Stimulated activated CD4-positive, alpha-beta T cell treated with anti-CD3 and anti-CD28 coated beads, Interleukin-4, amount 100 ng/mL, for 1 hour (primary cell): ENCODE measurements at regions not wholly inside any gene's neighbourhood (a gene's known extent, or its start where the extent isn't known, plus 50 kb on each side); places are given as distances from the start of the nearest gene placed in this dataset.
"Not testable (repeated sequence)": the region's sequence is repeated elsewhere in the genome, so short reads cannot be mapped to it uniquely, and the experiment has no call there.

ENCODE experiments used
- DNase-seq: peaks from one replicate; pipeline ENCODE4 v3.0.0-alpha.2; 2020

DNA sequence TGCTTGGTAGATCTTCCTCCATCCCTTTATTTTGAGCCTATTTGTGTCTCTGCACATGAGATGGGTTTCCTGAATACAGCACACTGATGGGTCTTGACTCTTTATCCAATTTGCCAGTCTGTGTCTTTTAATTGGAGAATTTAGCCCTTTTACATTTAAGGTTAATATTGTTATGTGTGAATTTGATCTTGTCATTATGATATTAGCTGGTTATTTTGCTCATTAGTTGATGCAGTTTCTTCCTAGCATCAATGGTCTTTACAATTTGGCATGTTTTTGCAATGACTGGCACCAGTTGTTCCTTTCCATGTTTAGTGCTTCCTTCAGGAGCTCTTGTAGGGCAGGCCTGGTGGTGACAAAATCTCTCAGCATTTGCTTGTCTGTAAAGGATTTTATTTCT is 72.4 kb downstream of the HNRNPD start:
- not testable (repeated sequence) for DNase-seq

DNA sequence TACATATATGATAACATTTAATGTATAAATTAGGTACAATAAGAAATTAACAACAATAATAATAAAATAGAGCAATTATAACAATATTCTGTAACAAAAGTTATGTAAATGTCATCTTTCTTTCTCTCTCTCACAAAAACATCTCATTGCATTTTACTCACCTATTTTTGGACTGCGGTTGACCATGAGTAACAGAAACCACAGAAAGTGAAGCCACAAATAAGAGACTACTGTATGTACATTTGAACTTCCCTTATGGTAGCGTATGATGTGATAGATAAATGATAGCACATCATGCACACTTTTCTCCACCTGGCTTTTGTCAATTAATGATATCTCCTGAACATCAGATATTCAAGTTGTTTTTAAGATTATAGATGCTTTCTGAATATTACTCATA is 80.5 kb downstream of the HNRNPD start:
- DNase-seq = no peak

DNA sequence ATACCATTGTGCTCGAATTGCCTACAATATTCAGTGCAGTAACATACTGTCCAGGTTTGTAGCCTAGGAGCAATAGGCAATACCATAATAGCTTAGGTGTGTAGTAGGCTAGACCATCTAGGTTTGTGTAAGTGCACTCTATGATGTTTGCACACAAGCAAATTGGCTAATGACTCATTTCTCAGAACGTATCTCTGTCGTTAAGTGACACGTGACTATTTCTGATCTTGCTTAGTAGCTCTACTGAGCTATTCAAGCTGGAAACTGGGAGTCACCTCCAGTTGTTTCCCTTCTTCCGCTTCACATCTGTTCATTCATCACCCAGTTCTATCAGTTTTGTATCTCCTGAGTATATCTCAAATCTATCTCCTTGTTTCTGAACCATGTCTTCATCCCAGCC is 86.1 kb downstream of the HNRNPD start:
- no peak for DNase-seq

DNA sequence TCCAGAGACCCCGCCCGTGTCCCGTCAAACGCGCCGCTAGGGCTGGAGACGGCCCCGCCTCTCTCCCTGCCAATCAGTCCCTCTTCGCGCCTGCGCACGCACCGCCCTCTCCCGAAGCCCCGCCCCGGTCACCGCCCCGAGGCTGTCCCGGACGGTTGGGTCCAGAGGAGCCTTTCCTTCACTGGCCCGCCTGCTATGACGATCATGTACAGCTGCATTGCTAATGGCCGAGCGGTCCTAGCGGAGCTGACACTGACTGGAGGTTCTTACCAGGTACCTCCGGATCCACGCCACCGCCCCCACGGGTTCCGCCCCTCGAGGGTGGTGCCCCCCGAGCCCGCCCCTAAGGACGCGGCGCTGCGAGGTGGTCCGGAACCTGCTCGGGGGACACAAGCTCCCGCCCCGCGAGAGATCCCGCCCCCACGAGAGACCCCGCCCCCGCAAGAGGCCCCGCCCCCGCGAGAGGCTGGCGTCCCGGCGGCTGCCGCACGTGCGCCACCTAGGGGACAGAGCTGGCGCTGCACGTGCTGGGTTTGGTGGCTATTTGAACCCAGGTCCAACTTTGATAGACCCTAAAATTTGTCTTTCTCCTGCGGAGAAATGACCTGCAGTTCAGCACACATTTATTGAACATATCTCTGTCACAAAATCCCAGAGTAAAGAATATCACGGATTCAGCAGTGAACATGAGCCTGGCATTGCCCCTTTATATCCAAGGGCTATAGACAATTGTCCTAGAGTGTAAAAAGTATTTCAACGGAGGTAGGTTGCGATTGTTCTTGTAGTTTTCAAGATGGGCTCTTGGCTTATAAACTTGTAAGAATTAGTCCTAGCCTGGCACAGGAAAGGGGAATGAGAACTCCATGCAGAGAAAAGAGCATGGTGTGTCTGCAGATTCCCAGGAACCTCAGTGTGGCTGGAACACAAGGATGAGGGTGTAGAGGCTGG is 88.7 kb downstream of the HNRNPD start:
- peak; percentile 99 for DNase-seq

DNA sequence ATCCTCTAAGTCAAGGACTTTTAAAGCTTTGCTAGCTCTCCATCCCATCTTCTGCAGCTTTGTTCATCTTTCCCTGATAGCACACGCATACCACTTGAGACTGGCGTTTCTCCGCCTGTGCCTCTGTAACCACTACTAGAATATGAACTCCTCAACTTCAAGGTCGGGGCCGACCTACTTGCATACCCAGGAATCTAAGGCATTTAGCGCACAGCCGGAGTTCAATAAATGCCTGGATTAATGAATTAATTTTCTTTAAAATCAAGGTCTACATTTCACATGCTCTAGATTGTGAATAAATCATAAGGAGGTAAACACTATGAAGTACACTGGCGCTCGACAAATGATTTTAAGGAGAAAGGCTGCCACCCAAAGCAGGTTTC is 89.3 kb downstream of the HNRNPD start:
- no peak for DNase-seq

DNA sequence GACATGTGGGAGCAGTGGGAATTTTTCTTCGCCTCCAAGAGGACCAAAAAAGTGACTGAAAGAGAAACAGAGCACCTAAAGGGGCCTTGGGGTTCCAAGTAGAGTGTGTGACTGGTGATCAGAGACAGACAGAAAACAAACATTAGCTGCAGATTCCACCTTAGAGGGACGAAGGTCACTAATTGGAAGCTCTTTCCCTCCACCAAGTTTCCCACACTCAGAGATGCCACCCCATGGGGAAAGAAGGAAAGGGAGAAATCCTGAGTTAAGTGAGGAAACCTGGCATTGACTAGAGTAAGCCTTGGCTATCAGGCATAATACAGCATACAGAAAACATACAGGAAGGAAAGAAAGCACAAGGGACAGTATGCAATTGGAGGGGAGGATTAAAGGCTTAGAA is 90.9 kb downstream of the HNRNPD start:
- DNase-seq = no peak

DNA sequence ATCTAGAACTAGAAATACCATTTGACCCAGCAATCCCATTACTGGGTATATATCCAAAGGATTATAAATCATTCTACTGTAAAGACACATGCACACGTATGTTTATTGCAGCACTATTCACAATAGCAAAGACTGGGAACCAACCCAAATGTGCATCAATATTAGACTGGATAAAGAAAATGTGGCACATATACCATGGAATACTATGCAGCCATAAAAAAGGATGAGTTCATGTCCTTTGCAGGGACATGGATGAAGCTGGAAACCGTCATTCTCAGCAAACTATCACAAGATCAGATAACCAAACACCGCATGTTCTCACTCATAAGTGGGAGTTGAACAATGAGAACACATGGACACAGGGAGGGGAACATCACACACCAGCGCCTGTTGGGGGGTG is 94.2 kb downstream of the HNRNPD start:
- DNase-seq = not testable (repeated sequence)

DNA sequence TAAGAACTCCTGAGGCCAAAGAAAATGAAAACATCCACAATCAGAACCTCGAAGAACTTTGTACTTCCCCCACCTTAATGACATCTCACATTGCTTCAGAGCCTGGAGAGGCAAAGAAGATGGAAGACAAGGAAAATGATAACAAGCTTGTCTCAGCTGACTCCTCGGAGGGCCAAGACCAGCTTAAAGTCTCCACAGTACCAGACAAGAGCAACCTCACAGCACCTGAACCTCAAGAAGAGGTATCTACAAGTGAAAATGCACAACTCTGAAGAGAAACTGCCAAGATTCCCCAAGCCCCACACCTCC is 97.5 kb downstream of the HNRNPD start:
- DNase-seq = no peak

DNA sequence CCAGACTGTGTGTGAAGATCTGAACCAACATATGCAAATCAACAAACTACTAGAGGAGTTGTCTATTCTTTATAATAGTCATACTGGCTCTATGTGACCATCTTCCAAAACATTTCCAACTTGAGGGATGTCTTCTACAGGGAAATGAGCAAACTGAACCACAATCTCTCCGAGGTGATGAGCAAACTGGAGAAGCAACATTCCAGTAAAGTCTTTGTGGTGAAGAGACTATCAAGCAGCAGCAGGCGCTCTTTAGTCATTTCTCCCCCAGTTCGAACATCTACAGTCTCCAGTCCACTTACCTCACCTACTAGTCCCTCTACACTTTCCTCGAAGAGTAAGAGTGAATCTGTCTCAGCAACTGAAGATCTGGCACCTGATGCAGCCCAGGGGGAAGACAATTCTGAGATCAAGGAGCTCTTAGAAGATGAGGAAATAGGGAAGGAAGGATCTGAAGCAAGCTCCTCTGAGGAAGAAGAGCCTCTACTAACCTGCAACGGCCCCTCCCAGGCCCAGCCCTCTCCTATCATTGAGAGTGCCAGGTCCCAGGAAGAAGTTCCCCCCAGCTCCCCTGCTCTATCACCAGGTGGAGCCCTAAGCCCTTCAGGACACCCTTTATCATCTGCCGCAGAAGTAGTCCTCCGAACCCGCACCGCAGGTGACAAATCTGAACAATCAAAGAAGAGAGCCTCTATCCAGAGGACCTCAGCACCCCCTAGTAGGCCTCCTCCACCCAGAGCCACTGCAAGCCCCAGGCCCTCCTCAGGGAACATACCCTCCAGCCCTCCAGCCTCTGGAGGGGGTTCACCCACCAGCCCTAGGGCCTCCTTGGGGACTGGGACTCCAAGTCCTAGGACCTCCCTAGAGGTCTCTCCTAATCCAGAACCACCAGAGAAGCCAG is 98.1 kb downstream of the HNRNPD start:
- DNase-seq = no peak

DNA sequence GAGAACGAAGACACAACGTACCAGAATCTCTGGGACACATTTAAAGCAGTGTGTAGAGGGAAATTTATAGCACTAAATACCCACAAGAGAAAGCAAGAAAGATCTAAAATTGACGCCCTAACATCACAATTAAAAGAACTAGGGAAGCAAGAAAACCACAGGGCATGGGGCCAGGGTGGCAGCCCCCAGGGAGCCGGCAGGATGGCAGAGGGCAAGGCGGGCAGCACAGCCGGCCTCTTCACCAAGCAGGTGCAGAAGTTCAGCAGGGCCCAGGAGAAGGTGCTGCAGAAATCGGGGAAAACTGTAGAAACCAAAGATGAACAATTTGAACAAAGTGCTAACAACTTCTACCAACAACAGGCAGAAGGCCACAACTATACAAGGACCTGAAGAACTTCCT is 99.1 kb downstream of the HNRNPD start:
- DNase-seq = not testable (repeated sequence)

DNA sequence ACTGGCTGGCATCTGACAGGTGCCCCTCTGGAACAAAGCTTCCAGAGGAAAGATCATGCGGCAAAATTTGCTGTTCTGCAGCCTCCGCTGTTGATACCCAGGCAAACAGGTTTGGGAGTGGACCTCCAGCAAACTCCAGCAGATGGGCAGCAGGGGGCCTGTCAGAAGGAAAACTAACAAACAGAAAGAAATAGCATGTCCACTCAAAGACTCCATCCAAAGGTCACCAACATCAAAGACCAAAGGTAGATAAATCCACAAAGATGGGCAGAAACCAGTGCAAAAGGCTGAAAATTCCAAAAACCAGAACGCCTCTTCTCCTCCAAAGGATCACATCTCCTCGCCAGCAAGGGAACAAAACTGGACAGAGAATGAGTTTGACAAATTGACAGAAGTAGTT is 101.3 kb downstream of the HNRNPD start:
- DNase-seq = not testable (repeated sequence)

DNA sequence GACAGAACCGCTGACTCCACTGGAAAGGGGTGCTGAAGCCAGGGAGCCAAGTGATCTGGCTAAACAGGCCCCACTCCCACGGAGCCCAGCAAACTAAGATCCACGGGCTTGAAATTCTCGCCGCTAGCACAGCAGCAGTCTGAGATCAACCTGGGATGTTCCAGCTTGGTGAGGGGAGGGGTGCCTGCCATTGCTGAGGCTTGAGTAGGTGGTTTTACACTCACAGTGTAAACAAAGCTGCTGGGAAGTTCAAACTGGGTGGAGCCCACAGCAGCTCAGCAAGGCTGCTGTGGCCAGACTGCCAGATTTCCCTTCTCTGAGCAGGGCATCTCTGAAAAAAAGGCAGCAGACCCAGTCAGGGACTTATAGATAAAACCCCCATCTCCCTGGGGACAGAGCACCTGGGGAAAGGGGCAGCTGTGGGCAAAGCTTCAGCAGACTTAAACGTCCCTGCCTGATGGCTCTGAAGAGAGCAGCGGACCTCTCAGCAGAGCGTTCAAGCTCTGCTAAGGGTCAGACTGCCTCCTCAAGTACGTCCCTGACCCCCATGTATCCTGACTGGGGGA is 101.8 kb downstream of the HNRNPD start:
- DNase-seq = not testable (repeated sequence)

DNA sequence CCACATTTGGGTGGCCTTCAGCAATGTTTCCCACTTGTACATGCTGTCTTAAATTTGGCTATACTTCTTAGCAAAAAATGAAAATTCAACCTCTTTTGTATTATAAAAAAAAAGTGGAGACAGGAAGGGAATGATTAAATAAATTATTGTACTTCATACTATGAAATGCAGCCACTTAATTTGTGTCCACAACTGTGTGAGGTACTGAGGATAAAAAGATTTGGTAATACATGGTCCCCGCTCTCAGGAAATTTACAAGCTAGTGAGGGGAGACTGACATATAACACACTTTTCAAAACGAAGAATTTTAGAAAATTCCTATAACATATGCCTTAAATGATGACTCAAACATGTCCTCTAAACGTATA is 105.0 kb downstream of the HNRNPD start:
- DNase-seq = no peak

DNA sequence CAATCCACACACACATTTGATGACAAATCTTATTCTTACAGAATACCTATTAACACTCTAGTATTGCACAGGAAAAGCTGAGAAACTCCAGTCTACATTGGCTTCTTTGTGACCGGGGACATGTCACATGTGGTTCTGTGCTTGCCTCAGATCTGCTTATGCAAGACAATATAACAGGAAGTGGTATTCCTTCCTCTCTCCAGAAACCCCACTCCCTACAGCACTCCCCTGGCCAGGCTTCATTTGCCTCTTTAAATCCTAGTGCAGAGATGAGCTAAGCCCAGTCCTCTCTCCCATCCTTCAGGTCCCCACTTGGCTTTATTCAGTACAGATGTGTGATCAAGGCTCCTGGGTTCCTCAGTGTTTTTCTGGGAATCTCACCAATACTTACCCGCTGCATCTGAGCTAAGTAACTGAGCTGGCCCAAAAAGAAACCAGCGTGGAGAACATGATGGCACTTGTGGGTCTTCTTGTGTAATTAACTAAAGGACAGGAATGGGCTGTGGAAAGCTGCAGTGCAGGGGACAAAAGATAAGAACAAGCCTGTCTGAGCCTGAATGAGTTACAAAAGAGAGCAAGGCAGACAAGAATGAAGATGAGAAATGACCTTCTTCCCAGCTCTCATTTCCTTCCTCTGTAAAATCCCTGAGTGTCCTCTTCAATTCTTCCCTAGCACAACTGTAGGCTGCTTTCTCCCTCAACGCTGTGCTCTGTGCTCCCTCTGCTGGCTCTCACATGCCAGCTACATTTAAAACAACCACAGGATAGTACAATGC is 105.6 kb downstream of the HNRNPD start:
- DNase-seq = peak; percentile 31

DNA sequence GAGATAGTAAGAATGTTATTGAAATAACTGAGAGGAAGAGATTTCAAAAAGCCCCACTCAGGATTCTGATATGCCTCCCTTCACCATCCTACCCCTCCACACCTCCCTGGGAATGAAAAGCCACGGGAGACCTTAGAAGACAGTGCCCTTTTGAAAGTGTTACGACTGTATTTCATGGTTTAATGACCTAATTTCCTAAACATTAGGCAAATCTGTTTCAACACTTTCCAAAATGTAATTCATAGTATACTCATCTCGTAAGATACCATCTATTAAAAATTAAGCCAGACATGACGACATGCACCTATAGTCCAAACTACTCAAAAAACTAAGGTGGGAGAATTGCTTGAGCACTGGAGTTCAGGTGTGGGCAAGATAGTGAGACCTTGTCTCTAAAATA is 106.3 kb downstream of the HNRNPD start:
- DNase-seq = no peak

DNA sequence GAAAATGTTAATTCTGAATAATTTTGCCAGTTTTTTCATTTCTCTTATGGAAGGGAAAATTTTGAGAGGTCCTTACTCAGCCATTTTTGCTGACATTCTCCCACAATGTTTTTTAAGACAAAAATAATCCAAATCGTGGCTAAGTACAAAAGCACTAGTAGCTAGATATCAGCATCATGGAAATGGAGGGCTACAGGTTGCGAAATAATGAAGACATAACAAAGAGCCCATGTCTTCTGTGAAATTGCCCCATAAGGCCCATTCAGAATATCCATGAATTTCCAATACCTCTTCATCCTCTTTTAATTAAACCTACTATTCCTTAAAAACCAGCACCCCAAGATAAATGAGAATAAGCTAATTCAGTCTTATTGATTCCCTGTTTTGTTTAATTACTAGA is 107.4 kb downstream of the HNRNPD start:
- DNase-seq = no peak

DNA sequence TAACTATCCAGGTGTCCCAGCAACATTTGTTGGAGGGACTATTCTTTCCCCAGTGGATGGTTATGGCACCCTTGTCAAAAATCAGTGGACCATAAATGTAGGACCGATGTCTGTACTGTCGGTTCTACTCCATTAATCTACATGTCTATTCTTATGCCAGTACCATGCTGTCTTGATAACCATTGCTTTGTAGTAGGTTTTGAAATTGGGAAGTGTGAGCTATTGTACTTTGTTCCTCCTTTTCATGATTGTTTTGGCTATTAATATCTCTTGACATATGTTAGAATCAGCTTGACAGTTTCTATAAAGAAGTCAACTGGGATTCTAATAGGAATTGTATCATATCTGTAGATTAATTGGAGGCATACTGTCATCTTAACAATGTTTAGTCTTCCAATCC is 112.7 kb downstream of the HNRNPD start:
- DNase-seq = no peak

DNA sequence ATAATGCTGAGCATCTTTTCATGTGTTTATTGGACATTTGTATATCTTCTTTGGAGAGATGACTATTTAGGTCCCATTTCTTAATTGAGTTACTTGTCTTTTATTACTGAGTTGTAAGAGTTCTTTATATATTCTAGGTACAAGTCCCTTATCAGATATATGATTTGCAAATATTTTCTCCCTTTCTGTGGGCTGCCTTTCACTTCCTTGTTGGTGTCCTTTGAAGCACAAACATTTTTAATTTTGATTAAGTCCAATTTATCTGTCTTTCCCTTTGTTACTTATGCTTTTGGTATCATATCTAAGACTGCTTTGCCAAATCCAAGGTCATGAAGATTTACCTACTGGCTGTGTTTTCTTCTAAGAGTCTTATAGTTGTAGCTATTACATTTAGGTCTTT is 113.2 kb downstream of the HNRNPD start:
- no peak for DNase-seq

DNA sequence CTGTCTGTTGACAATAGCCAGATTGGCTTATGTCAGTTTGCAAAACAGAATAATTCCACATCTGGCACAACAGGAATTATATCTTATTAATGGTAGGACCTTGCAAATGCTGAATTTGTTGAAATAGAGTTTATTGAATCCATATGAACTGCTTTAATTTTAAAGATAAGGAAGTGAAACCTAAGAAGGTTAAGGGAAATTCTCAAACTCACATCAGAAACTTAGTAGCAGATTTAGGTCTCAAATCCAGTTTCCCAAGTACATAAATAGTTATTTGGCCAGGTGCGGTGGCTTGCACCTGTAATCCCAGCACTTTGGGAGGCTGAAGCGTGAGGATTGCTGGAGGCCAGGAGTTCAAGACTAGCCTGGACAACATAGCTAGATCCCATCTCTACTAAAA is 117.1 kb downstream of the HNRNPD start:
- no peak for DNase-seq

DNA sequence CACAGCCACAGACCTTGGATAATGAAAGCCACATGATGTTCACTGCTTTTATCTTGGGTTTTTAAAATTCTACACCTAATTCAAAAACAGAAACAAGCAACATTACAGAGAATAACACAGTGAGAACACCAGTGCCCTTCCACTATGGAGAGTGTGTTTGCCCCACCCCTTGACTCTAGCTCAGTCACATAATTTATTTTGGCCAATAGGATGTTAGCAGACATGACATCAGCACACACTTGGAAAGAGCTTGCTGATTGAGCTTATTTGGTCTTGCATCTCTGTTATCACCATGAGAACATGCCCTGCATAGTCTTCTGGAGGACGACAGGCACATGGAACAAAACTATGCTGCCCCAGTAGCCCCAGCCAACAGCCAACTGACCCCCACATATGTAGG is 118.1 kb downstream of the HNRNPD start:
- no peak for DNase-seq

DNA sequence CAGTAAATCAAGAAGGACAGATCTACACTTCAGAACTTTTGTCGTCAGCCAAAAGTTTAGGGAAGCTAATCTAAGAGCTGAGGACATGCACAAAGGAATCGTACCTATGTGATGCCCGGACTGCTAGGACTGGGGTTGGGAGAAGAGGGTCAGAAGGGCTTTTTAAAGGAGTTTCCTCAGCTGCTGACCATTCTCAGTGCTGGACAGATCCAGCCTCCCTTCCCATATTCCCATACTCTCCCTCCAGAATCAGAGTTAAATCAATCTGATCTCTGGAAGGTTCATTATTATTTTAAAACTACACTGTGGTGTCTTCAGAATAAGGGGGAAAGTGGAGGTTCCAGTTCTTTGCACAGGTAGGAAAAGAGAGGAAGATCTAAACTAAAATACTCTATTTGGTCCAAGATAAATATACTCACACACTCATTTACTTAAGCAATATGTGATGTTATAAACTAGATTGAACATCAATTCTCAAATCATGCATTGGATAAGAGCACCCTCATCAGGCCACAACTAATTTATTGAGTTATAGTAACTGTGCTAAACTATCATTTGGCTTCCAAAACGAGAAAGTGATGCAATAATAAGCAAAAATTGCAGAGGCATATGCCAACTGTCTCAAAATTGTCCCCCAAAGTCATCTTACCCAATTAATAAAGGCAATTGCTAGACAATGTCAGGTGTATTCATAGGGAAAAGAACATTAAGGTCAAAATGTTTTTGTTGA is 124.7 kb downstream of the HNRNPD start:
- no peak for DNase-seq

DNA sequence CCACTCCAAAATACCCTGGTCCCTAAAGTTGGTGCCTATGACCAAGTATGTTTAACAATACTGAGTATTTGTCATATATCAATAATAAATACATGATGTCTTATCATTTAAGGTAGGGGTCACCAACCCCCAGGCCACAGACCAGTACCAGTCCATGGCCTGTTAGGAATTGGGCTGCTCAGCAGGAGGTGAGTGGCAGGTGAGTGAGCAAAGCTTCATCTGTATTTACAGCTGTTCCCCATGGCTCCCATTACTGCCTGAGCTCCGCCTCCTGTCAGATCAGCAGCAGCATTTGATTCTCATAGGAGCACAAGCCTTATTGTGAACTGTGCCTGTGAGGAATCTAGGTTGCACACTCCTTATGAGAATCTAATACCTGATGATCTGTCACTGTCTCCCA is 126.2 kb downstream of the HNRNPD start:
- DNase-seq = no peak
